HL-60 (cell line): ENCODE measurements at regions not wholly inside any gene's neighbourhood (a gene's known extent, or its start where the extent isn't known, plus 50 kb on each side); places are given as distances from the start of the nearest gene placed in this dataset.
"Not testable (repeated sequence)": the region's sequence is repeated elsewhere in the genome, so short reads cannot be mapped to it uniquely, and the experiment has no call there.

Experiments
- TF ChIP-seq, protein P1 (sequence below): IDR thresholded peaks from one replicate; pipeline ENCODE4 v1.5.1; 2011; ENCODE audit warnings: low read length, control low read depth, inconsistent platforms; ENCODE audit not compliant: insufficient read depth
- TF ChIP-seq, protein P2 (sequence below): IDR thresholded peaks from 2 replicates; pipeline ENCODE4 v1.6.1; 2012; ENCODE audit warnings: low read depth; ENCODE audit not compliant: insufficient replicate concordance

- TF ChIP-seq, protein P1, sequence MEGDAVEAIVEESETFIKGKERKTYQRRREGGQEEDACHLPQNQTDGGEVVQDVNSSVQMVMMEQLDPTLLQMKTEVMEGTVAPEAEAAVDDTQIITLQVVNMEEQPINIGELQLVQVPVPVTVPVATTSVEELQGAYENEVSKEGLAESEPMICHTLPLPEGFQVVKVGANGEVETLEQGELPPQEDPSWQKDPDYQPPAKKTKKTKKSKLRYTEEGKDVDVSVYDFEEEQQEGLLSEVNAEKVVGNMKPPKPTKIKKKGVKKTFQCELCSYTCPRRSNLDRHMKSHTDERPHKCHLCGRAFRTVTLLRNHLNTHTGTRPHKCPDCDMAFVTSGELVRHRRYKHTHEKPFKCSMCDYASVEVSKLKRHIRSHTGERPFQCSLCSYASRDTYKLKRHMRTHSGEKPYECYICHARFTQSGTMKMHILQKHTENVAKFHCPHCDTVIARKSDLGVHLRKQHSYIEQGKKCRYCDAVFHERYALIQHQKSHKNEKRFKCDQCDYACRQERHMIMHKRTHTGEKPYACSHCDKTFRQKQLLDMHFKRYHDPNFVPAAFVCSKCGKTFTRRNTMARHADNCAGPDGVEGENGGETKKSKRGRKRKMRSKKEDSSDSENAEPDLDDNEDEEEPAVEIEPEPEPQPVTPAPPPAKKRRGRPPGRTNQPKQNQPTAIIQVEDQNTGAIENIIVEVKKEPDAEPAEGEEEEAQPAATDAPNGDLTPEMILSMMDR = not testable (repeated sequence)
- TF ChIP-seq, protein P2, sequence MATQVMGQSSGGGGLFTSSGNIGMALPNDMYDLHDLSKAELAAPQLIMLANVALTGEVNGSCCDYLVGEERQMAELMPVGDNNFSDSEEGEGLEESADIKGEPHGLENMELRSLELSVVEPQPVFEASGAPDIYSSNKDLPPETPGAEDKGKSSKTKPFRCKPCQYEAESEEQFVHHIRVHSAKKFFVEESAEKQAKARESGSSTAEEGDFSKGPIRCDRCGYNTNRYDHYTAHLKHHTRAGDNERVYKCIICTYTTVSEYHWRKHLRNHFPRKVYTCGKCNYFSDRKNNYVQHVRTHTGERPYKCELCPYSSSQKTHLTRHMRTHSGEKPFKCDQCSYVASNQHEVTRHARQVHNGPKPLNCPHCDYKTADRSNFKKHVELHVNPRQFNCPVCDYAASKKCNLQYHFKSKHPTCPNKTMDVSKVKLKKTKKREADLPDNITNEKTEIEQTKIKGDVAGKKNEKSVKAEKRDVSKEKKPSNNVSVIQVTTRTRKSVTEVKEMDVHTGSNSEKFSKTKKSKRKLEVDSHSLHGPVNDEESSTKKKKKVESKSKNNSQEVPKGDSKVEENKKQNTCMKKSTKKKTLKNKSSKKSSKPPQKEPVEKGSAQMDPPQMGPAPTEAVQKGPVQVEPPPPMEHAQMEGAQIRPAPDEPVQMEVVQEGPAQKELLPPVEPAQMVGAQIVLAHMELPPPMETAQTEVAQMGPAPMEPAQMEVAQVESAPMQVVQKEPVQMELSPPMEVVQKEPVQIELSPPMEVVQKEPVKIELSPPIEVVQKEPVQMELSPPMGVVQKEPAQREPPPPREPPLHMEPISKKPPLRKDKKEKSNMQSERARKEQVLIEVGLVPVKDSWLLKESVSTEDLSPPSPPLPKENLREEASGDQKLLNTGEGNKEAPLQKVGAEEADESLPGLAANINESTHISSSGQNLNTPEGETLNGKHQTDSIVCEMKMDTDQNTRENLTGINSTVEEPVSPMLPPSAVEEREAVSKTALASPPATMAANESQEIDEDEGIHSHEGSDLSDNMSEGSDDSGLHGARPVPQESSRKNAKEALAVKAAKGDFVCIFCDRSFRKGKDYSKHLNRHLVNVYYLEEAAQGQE = not testable (repeated sequence)
Observed at GRCh38 chr7:6959942-6960341, 133.9 kb upstream of the CCZ1B start.
